H9 (cell line): ENCODE measurements at regions not wholly inside any gene's neighbourhood (a gene's known extent, or its start where the extent isn't known, plus 50 kb on each side); places are given as distances from the start of the nearest gene placed in this dataset.

Experiments used
- DNase-seq: peaks from one replicate; pipeline ENCODE4 v3.0.0-alpha.2; 2017
- H2AFZ ChIP-seq: one replicate; pipeline ENCODE4 v1.6.1; 2013; ENCODE audit warnings: mild to moderate bottlenecking, low read length, control low read depth, moderate library complexity
- H2AK5ac ChIP-seq: 2 replicates; pipeline ENCODE4 v1.6.1; 2013; ENCODE audit warnings: low read length, control low read depth, mixed read lengths; ENCODE audit not compliant: insufficient read length
- H2BK120ac ChIP-seq: one replicate; pipeline ENCODE4 v1.6.1; 2013; ENCODE audit warnings: low read depth, mild to moderate bottlenecking, low read length, control low read depth, inconsistent platforms; ENCODE audit not compliant: poor library complexity, severe bottlenecking
- H2BK12ac ChIP-seq: 2 replicates; pipeline ENCODE4 v1.6.1; 2013; ENCODE audit warnings: low read length, control low read depth, mixed read lengths, low read depth; ENCODE audit not compliant: insufficient read length
- H2BK15ac ChIP-seq: 2 replicates; pipeline ENCODE4 v1.6.1; 2013; ENCODE audit warnings: low read depth, low read length, control low read depth
- H2BK20ac ChIP-seq: one replicate; pipeline ENCODE4 v1.6.1; 2013; ENCODE audit warnings: low read depth, mild to moderate bottlenecking, low read length, control low read depth, inconsistent platforms; ENCODE audit not compliant: poor library complexity, severe bottlenecking
- H2BK5ac ChIP-seq: 2 replicates; pipeline ENCODE4 v1.6.1; 2013; ENCODE audit warnings: low read length, control low read depth, mixed read lengths; ENCODE audit not compliant: insufficient read length
- H3K14ac ChIP-seq: 2 replicates; pipeline ENCODE4 v1.6.1; 2013; ENCODE audit warnings: low read length, control low read depth; ENCODE audit not compliant: insufficient read depth
- H3K18ac ChIP-seq: 2 replicates; pipeline ENCODE4 v1.6.1; 2013; ENCODE audit warnings: low read depth, mild to moderate bottlenecking, mixed read lengths, low read length, control low read depth; ENCODE audit not compliant: insufficient read length
- H3K23ac ChIP-seq: 2 replicates; pipeline ENCODE4 v1.6.1; 2013; ENCODE audit warnings: low read length, control low read depth, mixed read lengths, low read depth; ENCODE audit not compliant: insufficient read length
- H3K23me2 ChIP-seq: 2 replicates; pipeline ENCODE4 v1.6.1; 2013; ENCODE audit warnings: low read depth, mild to moderate bottlenecking, mixed read lengths, low read length, control low read depth; ENCODE audit not compliant: insufficient read length, poor library complexity, severe bottlenecking
- H3K27ac ChIP-seq: 2 replicates; pipeline ENCODE4 v1.5.1; 2013; ENCODE audit warnings: low read length, control low read depth, mixed read lengths, low read depth; ENCODE audit not compliant: insufficient read length
- H3K27me3 ChIP-seq: 2 replicates; pipeline ENCODE4 v1.6.1; 2013; ENCODE audit warnings: low read length, control low read depth, inconsistent platforms; ENCODE audit not compliant: insufficient read depth
- H3K4ac ChIP-seq: 2 replicates; pipeline ENCODE4 v1.6.1; 2013; ENCODE audit warnings: low read depth, mild to moderate bottlenecking, control low read depth, inconsistent platforms, low read length, moderate library complexity
- H3K4me1 ChIP-seq: 2 replicates; pipeline ENCODE4 v1.6.1; 2013; ENCODE audit warnings: low read length, control low read depth, inconsistent platforms; ENCODE audit not compliant: insufficient read depth
- H3K4me2 ChIP-seq: 2 replicates; pipeline ENCODE4 v1.6.1; 2013; ENCODE audit warnings: low read length, control low read depth, mixed read lengths; ENCODE audit not compliant: insufficient read length, insufficient read depth
- H3K56ac ChIP-seq: 2 replicates; pipeline ENCODE4 v1.6.1; 2013; ENCODE audit warnings: low read depth, mild to moderate bottlenecking, mixed read lengths, low read length, control low read depth; ENCODE audit not compliant: insufficient read length
- H3K79me1 ChIP-seq: 2 replicates; pipeline ENCODE4 v1.6.1; 2013; ENCODE audit warnings: low read depth, mild to moderate bottlenecking, moderate library complexity, low read length, control low read depth, inconsistent platforms; ENCODE audit not compliant: insufficient read depth, poor library complexity, severe bottlenecking
- H3K79me2 ChIP-seq: 2 replicates; pipeline ENCODE4 v1.6.1; 2013; ENCODE audit warnings: low read length, control low read depth, inconsistent platforms; ENCODE audit not compliant: insufficient read depth
- H3K9ac ChIP-seq: 2 replicates; pipeline ENCODE4 v1.6.1; 2013; ENCODE audit warnings: low read length, control low read depth, mixed read lengths; ENCODE audit not compliant: insufficient read length; ENCODE audit errors: extremely low read depth
- H3K9me3 ChIP-seq: one replicate; pipeline ENCODE4 v1.6.1; 2013; ENCODE audit warnings: low read depth, low read length, inconsistent platforms; ENCODE audit not compliant: control insufficient read depth
- H3T11ph ChIP-seq: one replicate; pipeline ENCODE4 v1.6.1; 2013; ENCODE audit warnings: mild to moderate bottlenecking, low read length, control low read depth, inconsistent platforms
- H4K20me1 ChIP-seq: one replicate; pipeline ENCODE4 v1.6.1; 2013; ENCODE audit not compliant: control insufficient read depth, insufficient read length, insufficient read depth
- H4K5ac ChIP-seq: 2 replicates; pipeline ENCODE4 v1.6.1; 2013; ENCODE audit warnings: low read depth, mild to moderate bottlenecking, mixed read lengths, low read length, control low read depth; ENCODE audit not compliant: insufficient read length
- H4K8ac ChIP-seq: replicated peaks from 2 replicates; pipeline ENCODE4 v1.6.1; 2013; ENCODE audit warnings: low read length, control low read depth, mixed read lengths, low read depth; ENCODE audit not compliant: insufficient read length
- H4K91ac ChIP-seq: 2 replicates; pipeline ENCODE4 v1.6.1; 2013; ENCODE audit warnings: low read depth, mild to moderate bottlenecking, moderate library complexity, mixed read lengths, low read length, control low read depth; ENCODE audit not compliant: insufficient read length
- H3K27ac Mint-ChIP-seq, 3 experiments: 2 replicates in 2 of 3; 3 replicates in 1 of 3; pipeline ENCODE4 v1.8.0; 2020 to 2021; ENCODE audit warnings: mixed read lengths in 3 of 3, mild to moderate bottlenecking in 1 of 3, moderate library complexity in 1 of 3
- H3K27me3 Mint-ChIP-seq: 2 replicates; pipeline ENCODE4 v1.8.0; 2021; ENCODE audit warnings: low read depth, mild to moderate bottlenecking, moderate library complexity, mixed read lengths
- H3K36me3 Mint-ChIP-seq, 3 experiments: 2 replicates in 2 of 3; 3 replicates in 1 of 3; pipeline ENCODE4 v1.8.0; 2020 to 2021; ENCODE audit warnings: low read depth in 3 of 3, mixed read lengths in 3 of 3; ENCODE audit not compliant: insufficient read depth in 1 of 3
- H3K4me1 Mint-ChIP-seq, 2 experiments: 2 replicates each; pipeline ENCODE4 v1.8.0; 2020; ENCODE audit warnings: mixed read lengths in 2 of 2
- H3K4me3 Mint-ChIP-seq, 2 experiments: 2 replicates in 1 of 2; 3 replicates in 1 of 2; pipeline ENCODE4 v1.8.0; 2020 to 2021; ENCODE audit warnings: mild to moderate bottlenecking in 2 of 2, mixed read lengths in 2 of 2, moderate library complexity in 1 of 2
- H3K9me3 Mint-ChIP-seq, 2 experiments: 2 replicates in 1 of 2; 3 replicates in 1 of 2; pipeline ENCODE4 v1.8.0; 2020; ENCODE audit warnings: mild to moderate bottlenecking in 2 of 2, mixed read lengths in 2 of 2, moderate library complexity in 1 of 2
- WGBS: extraction: QIAGEN DNeasy Blood & Tissue Kit; methylation state at CpG from one replicate; pipeline ENCODE4 v1.1.7; 2013; ENCODE audit warnings: missing lambda C conversion rate, low lambda C conversion rate, mixed read lengths; ENCODE audit not compliant: insufficient read length; ENCODE audit errors: extremely low coverage; 5-methylcytosine and 5-hydroxymethylcytosine counted together
- TF ChIP-seq, protein P1 (sequence below): fragments of 200-600 bp; sonication (generic); conservative IDR thresholded peaks from 3 replicates; pipeline ENCODE4 v1.8.0; 2021; ENCODE audit warnings: antibody characterized with exemption, mild to moderate bottlenecking

DNA sequence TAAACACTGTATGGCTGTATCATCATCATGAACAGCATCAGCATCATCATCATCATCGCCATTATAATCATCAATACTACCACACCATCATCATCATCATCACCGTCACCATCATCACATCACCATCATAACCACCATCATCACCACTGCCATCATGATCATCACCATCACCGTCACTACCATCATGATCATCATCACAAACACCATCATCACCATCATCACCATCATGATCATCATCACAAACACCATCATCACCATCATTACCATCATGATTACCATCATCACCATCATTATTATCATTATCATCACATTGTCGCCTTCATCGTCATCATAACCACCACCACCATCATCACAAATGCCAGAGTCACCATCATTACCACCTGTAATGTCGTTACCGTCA, 1196.9 kb downstream of the NLGN4X start:
- Histone ChIP-seq H2BK20ac (no peak overlapping the region), H2AFZ (no peak overlapping the region), H3K79me1 (no peaks in the 10 kb centered on the region), H3K79me2 (no peaks in the 10 kb centered on the region), H3K9ac (no peak overlapping the region), H3K27ac (no peak overlapping the region), H3K14ac (no peak overlapping the region), H3K4me2 (no peak overlapping the region), H4K20me1 (no peaks in the 10 kb centered on the region), H3K56ac (no peak overlapping the region), H3K9me3 (no peaks in the 10 kb centered on the region), H2BK15ac (no peak overlapping the region), H3K18ac (no peak overlapping the region), H3K27me3 (no peaks in the 10 kb centered on the region), H4K8ac (no peak overlapping the region), H3K4ac (no peak overlapping the region), H2BK5ac (no peak overlapping the region), H4K5ac (no peak overlapping the region), H2BK120ac (no peak overlapping the region), H3K4me1 (no peaks in the 10 kb centered on the region), H3T11ph (no peak overlapping the region), H2AK5ac (no peak overlapping the region), H2BK12ac (no peak overlapping the region), H3K23me2 (no peaks in the 10 kb centered on the region), H3K23ac (no peak overlapping the region), H4K91ac (no peak overlapping the region)
- Mint-ChIP-seq H3K36me3 (peaks cover 0 to under 1% (median 0%) of the 10 kb centered on the region in 3 experiments; a peak in 2 of 7 replicates), H3K4me1 (0 out of 4 replicates have a peak, but pooled peaks cover 0 to 3% of the 10 kb centered on the region in 2 experiments), H3K9me3 (peaks cover 4% of the 10 kb centered on the region in 2 experiments; a peak in 3 of 5 replicates), H3K4me3 (no peak overlapping the region), H3K27ac (no peak overlapping the region), H3K27me3 (no peaks in the 10 kb centered on the region)
- 100% methylated on average over 2 of the region's 7 CpGs for WGBS
- no peak for DNase-seq
- TF ChIP-seq, protein P1, sequence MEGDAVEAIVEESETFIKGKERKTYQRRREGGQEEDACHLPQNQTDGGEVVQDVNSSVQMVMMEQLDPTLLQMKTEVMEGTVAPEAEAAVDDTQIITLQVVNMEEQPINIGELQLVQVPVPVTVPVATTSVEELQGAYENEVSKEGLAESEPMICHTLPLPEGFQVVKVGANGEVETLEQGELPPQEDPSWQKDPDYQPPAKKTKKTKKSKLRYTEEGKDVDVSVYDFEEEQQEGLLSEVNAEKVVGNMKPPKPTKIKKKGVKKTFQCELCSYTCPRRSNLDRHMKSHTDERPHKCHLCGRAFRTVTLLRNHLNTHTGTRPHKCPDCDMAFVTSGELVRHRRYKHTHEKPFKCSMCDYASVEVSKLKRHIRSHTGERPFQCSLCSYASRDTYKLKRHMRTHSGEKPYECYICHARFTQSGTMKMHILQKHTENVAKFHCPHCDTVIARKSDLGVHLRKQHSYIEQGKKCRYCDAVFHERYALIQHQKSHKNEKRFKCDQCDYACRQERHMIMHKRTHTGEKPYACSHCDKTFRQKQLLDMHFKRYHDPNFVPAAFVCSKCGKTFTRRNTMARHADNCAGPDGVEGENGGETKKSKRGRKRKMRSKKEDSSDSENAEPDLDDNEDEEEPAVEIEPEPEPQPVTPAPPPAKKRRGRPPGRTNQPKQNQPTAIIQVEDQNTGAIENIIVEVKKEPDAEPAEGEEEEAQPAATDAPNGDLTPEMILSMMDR = no peak
